HepG2 (cell line): ENCODE measurements at regions not wholly inside any gene's neighbourhood (a gene's known extent, or its start where the extent isn't known, plus 50 kb on each side); places are given as distances from the start of the nearest gene placed in this dataset.
"Not testable (repeated sequence)": the region's sequence is repeated elsewhere in the genome, so short reads cannot be mapped to it uniquely, and the experiment has no call there.

Experiments used
- CHD2 ChIP-seq: IDR thresholded peaks from 2 replicates; pipeline ENCODE4 v1.6.1; 2011; ENCODE audit warnings: low read depth, low read length, improper control_type of control experiment
- HOXA5 ChIP-seq: sonication (generic); formaldehyde crosslinking; IDR thresholded peaks from 2 replicates; pipeline ENCODE4 v1.4.0; 2020; ENCODE audit warnings: missing genetic modification reagents
- MXI1 ChIP-seq: IDR thresholded peaks from 3 replicates; pipeline ENCODE4 v1.6.1; 2012; ENCODE audit warnings: low read depth, low read length, inconsistent platforms, borderline replicate concordance
- MYNN ChIP-seq: sonication (generic); formaldehyde crosslinking; IDR thresholded peaks from 2 replicates; pipeline ENCODE4 v1.4.0; 2020; ENCODE audit warnings: mild to moderate bottlenecking, low read depth, missing genetic modification reagents
- POLR2A ChIP-seq, 2 experiments: IDR thresholded peaks; 2 replicates each; pipeline ENCODE4 v1.6.1; 2011; ENCODE audit warnings: low read depth in 2 of 2, low read length in 2 of 2, mild to moderate bottlenecking in 1 of 2, moderate library complexity in 1 of 2; ENCODE audit not compliant: insufficient read depth in 1 of 2
- POLR2AphosphoS5 ChIP-seq: IDR thresholded peaks from 2 replicates; pipeline ENCODE4 v1.6.1; 2012; ENCODE audit warnings: low read depth, low read length
- PRMT3 ChIP-seq: sonication (generic); formaldehyde crosslinking; IDR thresholded peaks from 2 replicates; pipeline ENCODE4 v1.8.1; 2022; ENCODE audit warnings: low read depth, mild to moderate bottlenecking, moderate library complexity, missing genetic modification reagents, borderline replicate concordance
- REST ChIP-seq, 2 experiments: IDR thresholded peaks; 2 replicates each; pipeline ENCODE4 v1.6.1; 2011 to 2012; ENCODE audit warnings: low read length in 2 of 2, borderline replicate concordance in 1 of 2, low read depth in 1 of 2, mild to moderate bottlenecking in 1 of 2, moderate library complexity in 1 of 2
- ZFP62 ChIP-seq: sonication (generic); formaldehyde crosslinking; IDR thresholded peaks from 2 replicates; pipeline ENCODE4 v1.4.0; 2020; ENCODE audit warnings: missing genetic modification reagents
- ZMYM3 ChIP-seq: sonication (generic); formaldehyde crosslinking; IDR thresholded peaks from 2 replicates; pipeline ENCODE4 v1.5.1; 2020; ENCODE audit warnings: mild to moderate bottlenecking, missing genetic modification reagents

DNA sequence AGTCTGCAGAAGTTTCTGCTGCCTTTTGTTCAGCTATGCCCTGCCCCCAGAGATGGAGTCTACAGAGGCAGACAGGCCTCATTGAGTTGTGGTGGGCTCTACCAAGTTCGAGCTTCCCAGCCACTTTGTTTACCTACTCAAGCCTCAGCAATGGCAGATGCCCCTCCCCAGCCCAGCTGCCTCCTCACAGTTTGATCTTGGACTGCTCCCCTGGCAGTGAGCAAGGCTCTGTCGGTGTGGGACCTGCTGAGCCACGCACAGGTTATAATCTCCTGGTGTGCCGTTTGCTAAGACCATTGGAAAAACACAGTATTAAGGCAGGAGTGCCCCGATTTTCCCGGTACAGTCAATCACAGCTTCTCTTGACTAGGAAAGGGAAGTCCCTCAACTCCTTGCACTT lies 221.0 kb upstream of the CNTNAP5 start:
- TF ChIP-seq REST (IDR thresholded peaks at IDR 0.05; ENCODE audit: borderline replicate concordance in 1 of 2, low read depth in 1 of 2, low read length in 2 of 2); POLR2AphosphoS5; CHD2; MYNN (CRISPR knock-in tag); PRMT3 (CRISPR knock-in tag); POLR2A (IDR thresholded peaks at IDR 0.05; ENCODE audit: insufficient read depth in 1 of 2, low read depth in 2 of 2, low read length in 2 of 2); ZFP62 (CRISPR knock-in tag); ZMYM3 (CRISPR knock-in tag); HOXA5 (CRISPR knock-in tag); MXI1: not testable (repeated sequence)
